H1 (cell line): ENCODE measurements at regions not wholly inside any gene's neighbourhood (a gene's known extent, or its start where the extent isn't known, plus 50 kb on each side); places are given as distances from the start of the nearest gene placed in this dataset.

ENCODE experiments used
- CHD7 ChIP-seq: fragments of 300-600 bp; sonication (generic); IDR thresholded peaks from 2 replicates; pipeline ENCODE4 v1.7.1; 2012; ENCODE audit warnings: low read length, moderate library complexity, mild to moderate bottlenecking, inconsistent platforms; ENCODE audit not compliant: insufficient replicate concordance
- RXRA ChIP-seq: IDR thresholded peaks from 2 replicates; pipeline ENCODE4 v1.6.1; 2011; ENCODE audit warnings: low read depth, mild to moderate bottlenecking, low read length, moderate library complexity; ENCODE audit not compliant: insufficient read depth
- TEAD4 ChIP-seq: IDR thresholded peaks from 2 replicates; pipeline ENCODE4 v1.6.1; 2012; ENCODE audit warnings: low read depth, low read length, inconsistent platforms, mixed read lengths

DNA sequence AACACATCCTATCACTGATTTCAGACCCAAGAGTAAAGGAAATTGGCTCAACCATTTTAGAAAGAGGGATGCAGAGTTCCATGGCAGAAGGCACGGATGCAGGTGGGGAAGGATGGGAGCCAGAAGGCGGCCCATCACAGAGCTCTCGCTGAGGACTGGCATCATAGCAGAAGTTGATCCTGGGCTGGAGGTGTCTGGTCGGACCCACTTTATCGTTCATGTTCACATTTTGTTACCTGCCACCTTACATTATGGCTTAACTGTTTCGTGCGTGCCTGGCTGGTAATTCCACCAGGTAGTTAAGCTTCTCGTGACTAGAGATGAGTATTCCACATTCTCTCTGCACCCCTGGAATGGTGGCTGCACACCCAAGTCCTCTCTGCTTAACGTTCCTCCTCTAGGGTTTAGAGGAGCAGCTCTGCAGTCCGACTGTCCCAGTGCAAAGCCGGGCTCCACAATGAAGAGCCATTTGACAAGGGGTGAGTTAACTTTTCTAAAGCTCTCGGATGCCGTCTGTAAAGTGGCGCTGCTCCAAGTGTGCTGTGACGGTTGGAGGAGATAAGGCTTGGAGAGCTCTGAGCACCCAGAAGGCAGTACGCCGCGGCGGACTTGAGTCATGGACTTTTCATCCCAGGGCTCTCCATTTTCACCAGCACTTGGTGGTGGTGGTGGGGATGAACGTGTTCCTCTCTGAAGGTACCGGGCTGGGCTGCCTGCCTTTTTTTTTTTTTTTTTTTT lies 157.1 kb upstream of the SHH start (continued):
- TF ChIP-seq CHD7 (no peak), RXRA (no peak), TEAD4 (no peak)
